CD4-positive, alpha-beta T cell treated with Interleukin-21 for 1 hour (primary cell): ENCODE measurements at regions not wholly inside any gene's neighbourhood (a gene's known extent, or its start where the extent isn't known, plus 50 kb on each side); places are given as distances from the start of the nearest gene placed in this dataset.

Experiments
- DNase-seq: peaks from one replicate; pipeline ENCODE4 v3.0.0-alpha.2; 2020

DNA sequence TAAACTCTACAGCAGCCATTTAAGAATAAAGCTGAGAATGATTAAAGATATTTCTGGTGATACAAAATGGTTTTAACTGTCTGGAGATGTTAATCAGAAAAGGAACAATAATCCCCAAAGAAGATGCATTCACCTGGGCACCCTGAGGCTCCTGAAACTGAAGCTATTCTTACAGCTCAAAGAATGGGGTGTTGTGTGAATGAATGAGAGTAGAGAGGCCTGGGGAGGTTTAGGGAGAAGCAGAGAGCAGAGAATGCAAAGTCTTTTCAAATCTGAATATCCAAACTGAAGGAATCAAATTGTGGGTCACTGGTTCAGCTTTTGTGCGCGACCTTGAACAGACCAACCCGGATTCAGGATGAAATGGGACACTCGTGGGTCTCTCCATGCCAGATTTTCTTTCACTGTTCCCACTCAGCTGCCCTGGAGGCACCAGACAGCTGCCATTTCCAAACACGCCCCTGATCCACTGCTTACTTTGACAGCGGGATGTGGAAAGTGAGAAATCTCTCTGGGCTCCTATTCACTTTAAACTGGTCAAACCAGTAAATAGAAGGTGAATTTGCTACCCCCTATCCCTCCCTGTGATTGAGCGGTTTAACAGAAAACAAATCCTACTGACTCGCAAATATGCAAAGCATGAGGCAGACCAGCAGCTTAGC lies 485.5 kb upstream of the THBS1 start:
- DNase-seq = no peak

DNA sequence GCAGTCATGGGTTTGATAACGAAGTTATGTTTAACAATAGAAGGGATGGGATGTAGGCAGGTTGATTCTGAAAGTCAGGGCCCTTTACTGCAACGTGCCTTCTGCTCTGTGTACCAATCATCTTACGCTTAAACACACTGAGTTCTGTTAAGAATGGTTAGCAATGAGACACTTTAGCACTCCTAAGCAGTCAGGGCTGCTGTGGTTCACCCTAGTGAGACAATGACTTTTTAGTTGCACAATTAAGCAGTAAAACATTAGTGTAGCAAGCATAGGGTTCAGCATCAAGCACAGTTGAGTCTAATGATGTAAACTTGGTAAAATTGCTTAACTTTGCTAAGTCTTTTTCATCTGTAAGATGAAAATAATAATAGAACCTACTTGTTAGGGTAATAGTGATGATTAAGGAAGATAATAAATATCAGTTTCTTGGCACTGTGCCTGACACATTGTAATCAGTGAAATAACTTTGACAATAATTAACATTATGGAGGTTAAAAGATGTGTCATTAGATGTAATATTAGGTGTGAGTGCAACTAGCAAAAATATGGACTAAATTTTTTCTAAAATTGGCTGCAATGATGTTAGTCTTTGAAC lies 484.2 kb upstream of the THBS1 start:
- DNase-seq = no peak

DNA sequence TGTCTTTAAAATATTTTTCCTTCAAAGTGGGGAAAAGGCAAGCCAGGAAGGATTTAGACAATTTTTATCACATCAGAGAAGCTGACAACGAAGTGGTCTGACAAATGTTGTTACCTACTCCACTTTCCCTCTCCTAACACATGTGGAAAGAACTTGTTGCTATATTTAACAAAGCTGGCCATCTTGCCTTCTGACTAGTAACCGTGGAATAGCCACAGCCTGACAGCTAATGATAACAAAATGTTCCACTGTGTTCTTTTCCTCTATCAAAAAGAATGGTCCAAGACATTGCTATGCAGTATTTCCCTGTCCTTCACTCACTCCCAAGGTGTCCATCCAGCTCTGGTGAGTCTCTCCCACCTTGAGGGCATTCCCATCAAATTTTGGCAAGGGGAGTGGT lies 481.4 kb upstream of the THBS1 start:
- DNase-seq = no peak

GRCh38 chr15:39100106-39100660 lies 480.7 kb upstream of the THBS1 start:
- DNase-seq = no peak

DNA sequence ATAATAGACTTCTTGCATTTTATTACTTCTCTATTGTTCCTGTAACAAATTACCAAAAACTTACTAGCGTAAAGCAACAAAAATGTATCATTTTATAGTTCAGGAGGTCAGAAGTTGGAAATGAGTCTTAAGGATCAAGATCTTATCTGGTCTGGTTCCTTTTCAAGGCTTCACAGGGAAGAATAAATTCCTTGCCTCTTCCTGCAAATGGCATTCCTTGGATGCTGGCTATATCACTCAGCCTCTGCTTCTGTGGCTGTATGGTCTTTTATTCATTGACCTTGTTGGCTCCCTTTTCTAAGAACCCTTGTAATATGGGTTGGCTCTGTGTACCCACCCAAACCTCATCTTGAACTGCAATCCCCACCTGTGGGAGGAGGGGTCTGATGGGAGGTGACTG lies 478.4 kb upstream of the THBS1 start:
- DNase-seq = no peak

DNA sequence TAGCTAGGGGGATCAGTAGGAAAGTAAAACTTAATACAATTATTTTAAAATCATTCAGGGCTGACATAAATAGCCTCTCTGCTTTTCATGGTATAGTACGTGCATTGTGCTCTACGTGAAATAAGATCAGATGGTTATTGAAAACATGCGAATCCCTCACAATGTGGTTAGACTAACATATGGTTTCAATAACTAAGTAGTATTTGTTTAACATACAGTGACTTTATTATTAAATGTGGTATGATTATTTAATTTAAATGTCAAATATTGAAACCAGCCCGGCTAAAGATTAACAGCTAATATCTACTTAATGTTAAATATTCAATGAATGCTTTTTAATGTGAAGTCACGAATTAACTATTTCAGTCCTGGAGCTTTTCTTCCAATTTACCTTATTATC lies 473.9 kb upstream of the THBS1 start:
- DNase-seq = no peak

- DNase-seq = no peak
Measured at GRCh38 chr15:39108021-39108420, 472.9 kb upstream of the THBS1 start.

DNA sequence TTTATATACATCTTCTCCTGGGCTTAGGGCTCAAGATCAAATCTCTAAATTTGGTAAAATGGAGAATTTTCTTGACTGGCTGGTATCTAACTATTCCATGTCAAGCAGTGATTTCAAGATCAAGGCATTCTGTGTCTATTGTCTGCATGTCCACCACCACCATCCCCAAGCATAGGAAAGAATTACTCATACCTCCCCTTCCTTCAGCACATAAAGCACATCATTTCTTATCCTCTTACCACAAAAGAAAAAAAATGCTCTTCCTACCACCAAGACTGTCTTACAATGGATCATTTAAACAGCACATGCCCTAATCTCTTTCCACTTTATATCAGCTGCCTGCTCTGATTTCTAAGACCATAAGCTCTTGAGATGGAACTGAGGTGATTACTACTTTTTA lies 470.5 kb upstream of the THBS1 start:
- no peak for DNase-seq

DNA sequence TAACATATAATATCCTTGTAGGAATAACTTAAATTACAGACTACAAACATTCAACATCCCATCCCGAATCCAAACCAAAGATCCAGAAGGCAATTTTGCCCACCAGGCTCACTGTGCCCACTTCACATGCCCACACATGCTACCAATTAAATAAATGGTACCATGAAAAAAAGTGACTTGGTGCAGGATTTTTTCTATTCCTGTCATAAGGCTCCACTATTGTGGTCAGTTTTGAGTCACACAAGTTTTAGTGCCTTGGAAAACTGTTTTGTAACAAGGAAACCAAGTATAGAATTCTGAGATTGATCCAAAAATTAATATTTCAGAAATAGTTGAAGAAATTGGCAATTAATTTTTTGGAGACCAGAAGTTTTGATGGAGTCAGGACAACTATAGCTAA lies 470.1 kb upstream of the THBS1 start:
- DNase-seq = no peak

DNA sequence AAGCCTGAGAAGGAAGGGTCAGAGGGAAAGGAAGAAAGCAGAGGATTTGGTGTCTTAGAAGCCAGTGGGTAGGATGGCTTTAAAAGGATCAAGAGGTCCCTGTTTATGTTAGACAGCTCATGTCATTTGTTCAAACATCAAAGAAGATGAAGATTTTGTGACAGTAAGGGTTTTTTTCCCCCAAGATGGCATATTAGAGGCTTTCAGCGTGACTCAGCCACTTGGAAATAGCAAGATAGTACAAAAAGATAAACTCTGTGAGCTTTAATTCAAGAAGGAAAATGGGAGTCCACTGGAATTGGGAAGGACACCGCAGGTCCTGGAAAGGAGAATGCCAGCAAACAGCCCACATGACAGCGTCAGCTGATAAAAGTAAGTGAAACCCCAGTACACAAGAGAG lies 467.1 kb upstream of the THBS1 start:
- no peak for DNase-seq

DNA sequence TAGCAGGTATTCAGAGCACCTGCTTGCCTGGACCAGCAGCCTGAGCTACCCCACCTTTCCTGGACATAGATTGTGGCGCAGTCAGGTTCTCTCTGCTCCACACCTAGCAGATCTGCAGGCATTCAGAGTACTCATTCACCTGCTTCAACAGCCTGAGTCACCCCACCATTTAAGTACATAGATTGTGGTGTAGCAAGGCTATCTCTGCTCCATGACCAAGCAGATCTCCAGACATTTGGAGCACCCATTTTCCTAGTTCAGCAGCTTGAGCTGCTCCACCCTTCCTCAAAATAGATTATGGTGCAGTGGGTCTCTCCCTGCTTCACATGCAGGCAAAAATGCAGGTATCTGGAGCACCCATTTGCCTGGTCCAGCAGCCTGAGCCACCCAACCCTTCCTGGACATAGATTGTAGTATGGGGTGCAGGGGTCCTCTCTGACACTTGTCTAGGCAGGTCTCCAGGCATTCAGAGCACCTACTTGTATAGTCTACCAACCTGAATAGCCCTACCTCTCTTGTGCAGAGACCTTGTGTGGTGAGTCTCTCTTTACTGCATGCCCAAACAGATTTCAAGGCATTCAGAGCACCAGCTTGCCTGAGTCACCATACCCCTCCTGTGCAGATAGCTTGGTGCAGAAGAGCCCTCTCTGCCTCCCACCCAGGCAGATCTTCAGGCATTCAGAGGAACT lies 466.0 kb upstream of the THBS1 start:
- DNase-seq = no peak

GRCh38 chr15:39115379-39116057 lies 465.4 kb upstream of the THBS1 start:
- no peak for DNase-seq

DNA sequence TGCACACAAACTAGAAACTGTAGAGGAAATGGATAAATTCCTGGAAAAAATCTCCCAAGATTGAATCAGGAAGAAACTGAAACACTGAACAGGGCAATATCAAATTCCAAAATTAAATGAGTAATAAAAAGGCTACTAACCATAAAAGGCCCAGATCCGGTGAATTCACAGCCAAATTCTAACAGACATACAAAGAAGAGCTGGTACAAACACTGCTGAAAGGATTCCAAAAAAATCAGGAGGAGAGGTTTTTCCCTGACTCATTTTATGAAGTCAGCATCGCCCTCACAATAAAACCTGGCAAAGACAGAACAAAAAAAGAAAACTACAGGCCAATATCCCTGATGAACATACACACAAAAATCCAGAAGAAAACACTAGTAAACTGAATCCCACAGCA lies 462.4 kb upstream of the THBS1 start:
- no peak for DNase-seq

DNA sequence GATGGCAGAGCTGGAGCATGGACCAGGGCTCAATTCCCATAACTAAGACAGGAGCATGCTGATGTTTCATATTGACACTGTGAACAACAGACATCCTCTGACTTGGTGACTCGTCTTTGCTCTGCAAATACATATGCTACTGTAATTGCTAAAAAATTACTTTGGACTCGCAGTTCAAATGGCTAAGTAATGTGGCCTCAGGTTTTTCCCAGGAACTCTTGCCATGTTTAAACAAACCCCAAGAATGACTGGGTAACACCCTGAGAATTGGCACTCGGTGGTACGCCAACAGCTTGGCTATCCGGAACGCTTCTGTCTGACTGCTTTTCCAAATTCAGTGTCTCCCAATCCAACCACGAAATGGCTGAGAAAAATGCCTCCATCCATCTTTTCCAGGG lies 456.7 kb upstream of the THBS1 start:
- no peak for DNase-seq

DNA sequence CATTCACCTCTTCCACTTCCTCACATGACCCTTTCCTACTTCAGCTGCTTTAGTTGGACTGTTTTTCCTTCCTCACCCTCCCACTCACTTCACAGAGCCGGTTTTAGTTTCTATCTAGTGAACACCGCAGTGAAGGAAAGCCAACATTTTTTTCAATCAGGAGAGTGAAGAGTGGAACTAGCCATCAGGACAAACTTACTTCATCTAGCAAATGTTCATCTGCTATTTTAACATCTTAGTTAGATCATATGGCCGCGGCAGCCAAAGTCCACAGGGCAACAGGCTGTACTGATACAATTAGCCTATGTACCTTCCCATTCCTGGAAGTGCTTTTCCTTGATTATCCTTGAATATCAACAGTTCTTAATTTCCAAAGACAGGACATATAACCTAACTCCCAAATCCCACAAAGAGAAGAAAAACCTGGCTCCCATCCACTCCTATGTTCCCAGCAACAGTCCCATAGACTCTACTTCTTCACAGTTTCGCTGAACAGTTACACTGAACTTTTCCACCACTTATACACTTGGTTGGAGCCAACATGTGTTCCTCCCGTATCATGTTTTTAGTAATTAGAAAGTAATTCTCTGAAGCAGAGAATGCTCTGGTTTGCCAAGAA lies 456.2 kb upstream of the THBS1 start:
- no peak for DNase-seq

GRCh38 chr15:39125226-39125625 lies 455.7 kb upstream of the THBS1 start:
- DNase-seq = no peak

DNA sequence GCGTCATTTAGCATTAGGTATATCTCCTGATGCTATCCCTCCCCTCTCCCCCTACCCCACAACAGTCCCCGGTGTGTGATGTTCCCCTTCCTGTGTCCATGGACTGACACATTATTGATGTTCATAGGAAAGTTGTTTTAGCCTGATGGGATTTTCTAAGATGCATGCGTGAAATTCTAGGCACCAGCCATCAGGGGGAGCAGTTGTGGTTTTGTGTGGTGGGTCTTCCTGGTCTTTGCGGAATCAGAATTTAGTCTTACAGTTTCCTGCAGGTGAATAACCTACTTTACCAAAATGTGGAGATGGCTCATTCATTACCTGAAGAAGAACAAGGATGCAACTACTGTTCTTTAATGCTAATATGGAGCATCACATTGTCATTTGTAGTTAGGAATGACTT lies 455.0 kb upstream of the THBS1 start:
- peak; percentile 33 for DNase-seq

DNA sequence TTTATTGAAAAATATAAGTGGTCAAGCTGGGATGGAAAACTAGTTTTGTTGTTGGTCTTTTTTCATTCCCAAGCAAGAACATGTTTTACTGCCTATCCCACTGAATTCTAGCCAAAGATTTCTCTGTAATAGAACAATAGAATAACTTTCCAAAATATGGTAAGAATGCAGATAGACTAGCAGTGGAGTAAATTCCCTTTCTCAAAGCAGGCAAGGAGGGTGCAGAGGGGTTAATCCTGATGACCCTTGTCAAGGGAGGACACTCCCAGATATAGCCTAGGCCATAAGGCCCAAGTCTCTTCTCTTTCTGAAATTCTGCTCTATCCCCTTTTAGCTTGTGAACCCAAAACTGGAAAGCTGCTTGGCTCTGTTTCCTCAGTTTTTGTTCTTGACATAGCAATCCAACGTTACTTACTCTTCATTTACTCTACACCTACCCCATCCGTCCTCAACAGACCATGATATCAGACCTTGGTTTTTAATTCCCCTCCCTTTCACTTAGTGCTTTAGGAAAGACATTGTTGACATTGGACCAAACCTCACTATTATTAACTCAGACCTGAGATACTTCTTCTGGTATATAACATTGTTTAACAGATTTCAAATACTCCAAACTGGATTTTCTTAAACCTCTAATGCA lies 453.6 kb upstream of the THBS1 start:
- DNase-seq = no peak

GRCh38 chr15:39127925-39128617 lies 452.8 kb upstream of the THBS1 start:
- no peak for DNase-seq

DNA sequence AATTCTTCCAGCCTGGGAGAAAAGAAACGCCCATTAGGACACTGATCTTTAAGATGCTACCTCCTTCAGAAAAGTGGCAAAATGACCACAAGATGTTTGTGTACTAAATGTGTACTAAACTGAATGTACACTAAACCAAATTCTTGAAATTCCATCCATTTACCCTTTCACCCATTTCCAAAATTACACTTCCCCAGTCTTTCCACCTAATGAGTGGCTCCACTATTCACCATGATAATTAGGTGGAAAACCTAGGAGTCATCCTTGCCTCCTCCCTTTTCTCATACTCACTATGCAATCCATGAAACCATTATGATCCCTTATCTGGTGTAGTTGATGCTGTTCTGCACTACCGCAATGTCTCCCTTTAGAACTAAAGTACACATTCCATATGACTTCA lies 452.1 kb upstream of the THBS1 start:
- no peak for DNase-seq

- DNase-seq = no peak
Measured at GRCh38 chr15:39130556-39131379, 450.1 kb upstream of the THBS1 start.
